CD4-positive, alpha-beta T cell (primary cell): ENCODE measurements at regions not wholly inside any gene's neighbourhood (a gene's known extent, or its start where the extent isn't known, plus 50 kb on each side); places are given as distances from the start of the nearest gene placed in this dataset.

Experiments used
- ATAC-seq: fragments of 200-7000 bp; cut with Tn5 transposase; one replicate; pipeline ENCODE4 v1.10.0; 2022; ENCODE audit warnings: mild to moderate bottlenecking; ENCODE audit not compliant: poor library complexity
- CTCF ChIA-PET: fragments of 350-600 bp; sonication (Branson Sonifier 250); formaldehyde crosslinking; loops from one replicate; lab custom pipeline; 2021; ENCODE audit warnings: antibody characterized with exemption, inconsistent platforms; lab: Charles Lee
- POLR2A ChIA-PET: fragments of 350-600 bp; sonication (Branson Sonifier 250); formaldehyde crosslinking; loops from one replicate; lab custom pipeline; 2021; ENCODE audit warnings: antibody characterized with exemption, inconsistent platforms; lab: Charles Lee
- DNase-seq, 14 experiments: peaks; one replicate each; pipeline ENCODE4 v3.0.0-alpha.2; 2013 to 2020; ENCODE audit warnings: mixed read lengths in 2 of 14
- H3K27ac ChIP-seq, 2 donors: one replicate each; pipeline versions ENCODE4 v1.5.1 to v1.7.0; 2013; ENCODE audit warnings: low read length in 2 of 2, low read depth in 1 of 2, mild to moderate bottlenecking in 1 of 2
- H3K27me3 ChIP-seq, 2 experiments: 1 replicate in 1 of 2; 2 replicates in 1 of 2; pipeline versions ENCODE4 v1.6.1 to v1.7.0; 2013; ENCODE audit warnings: low read length in 2 of 2, control low read depth in 1 of 2, mild to moderate bottlenecking in 1 of 2, moderate library complexity in 1 of 2; ENCODE audit not compliant: insufficient read depth in 2 of 2, control insufficient read depth in 1 of 2
- H3K36me3 ChIP-seq: one replicate; pipeline ENCODE4 v1.6.1; 2013; ENCODE audit warnings: low read length, control low read depth; ENCODE audit not compliant: insufficient read depth
- H3K4me1 ChIP-seq: one replicate; pipeline ENCODE4 v1.6.1; 2013; ENCODE audit warnings: low read length, control low read depth; ENCODE audit not compliant: insufficient read depth
- H3K4me3 ChIP-seq: one replicate; pipeline ENCODE4 v1.5.1; 2013; ENCODE audit warnings: mild to moderate bottlenecking, low read length, moderate library complexity
- H3K9me3 ChIP-seq, 2 experiments: 1 replicate in 1 of 2; 2 replicates in 1 of 2; pipeline versions ENCODE4 v1.6.1 to v1.7.0; 2013; ENCODE audit warnings: low read length in 2 of 2, mild to moderate bottlenecking in 2 of 2, control low read depth in 1 of 2, moderate library complexity in 1 of 2; ENCODE audit not compliant: control insufficient read depth in 1 of 2, insufficient read depth in 1 of 2
- H3K27ac Mint-ChIP-seq: one replicate; pipeline ENCODE4 v1.8.0; 2020; ENCODE audit warnings: mixed read lengths
- H3K27me3 Mint-ChIP-seq: one replicate; pipeline ENCODE4 v1.8.0; 2021; ENCODE audit warnings: mixed read lengths
- H3K36me3 Mint-ChIP-seq: one replicate; pipeline ENCODE4 v1.8.0; 2021; ENCODE audit warnings: low read depth, mixed read lengths
- H3K4me1 Mint-ChIP-seq: one replicate; pipeline ENCODE4 v1.8.0; 2021; ENCODE audit warnings: low read depth, mixed read lengths
- H3K4me3 Mint-ChIP-seq: one replicate; pipeline ENCODE4 v1.8.0; 2020; ENCODE audit warnings: mild to moderate bottlenecking, mixed read lengths
- H3K9me3 Mint-ChIP-seq: one replicate; pipeline ENCODE4 v1.8.0; 2020; ENCODE audit warnings: mixed read lengths
- intact Hi-C, 2 experiments: fragments of 100-400 bp; cut with DNase I in 1 of 2; cut with micrococcal nuclease in 1 of 2; formaldehyde crosslinking; loops; one replicate each; pipeline versions ENCODE4 v1.15.1 to v1.9.0; 2023 to 2025; cut with DNase I, micrococcal nuclease
- TF ChIP-seq, protein P1 (sequence below): fragments of 200-600 bp; IDR thresholded peaks from one replicate; pipeline ENCODE4 v1.8.0; 2022; ENCODE audit warnings: antibody characterized with exemption, mild to moderate bottlenecking

DNA sequence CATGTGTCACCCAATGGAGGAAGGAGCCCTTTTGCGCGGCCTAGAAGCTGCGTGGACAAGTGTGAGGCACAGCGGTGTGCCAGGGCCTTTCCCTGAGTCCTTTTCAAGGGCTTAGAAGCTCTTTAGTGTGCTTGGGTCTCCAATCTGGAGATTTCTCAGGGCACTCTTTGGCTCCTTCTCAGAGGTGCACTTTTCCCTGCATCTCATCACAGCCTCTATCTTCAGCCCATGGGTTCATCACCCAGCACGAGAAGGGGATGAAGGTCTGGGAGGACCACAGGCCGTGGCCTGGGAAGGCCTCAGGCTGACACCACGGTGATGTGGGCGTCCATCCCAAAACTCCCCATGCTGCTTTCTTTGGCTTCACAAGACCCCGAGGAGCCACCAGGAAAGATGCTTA, 233.4 kb downstream of the TEX36 start:
- H3K4me3 Mint-ChIP-seq, result no peak overlapping the region
- H3K27me3 Mint-ChIP-seq, result peaks cover 5% of the 10 kb centered on the region
- intact Hi-C loops, result no loop called here
- no peak overlapping the region for H3K4me3 ChIP-seq
- TF ChIP-seq, protein P1, sequence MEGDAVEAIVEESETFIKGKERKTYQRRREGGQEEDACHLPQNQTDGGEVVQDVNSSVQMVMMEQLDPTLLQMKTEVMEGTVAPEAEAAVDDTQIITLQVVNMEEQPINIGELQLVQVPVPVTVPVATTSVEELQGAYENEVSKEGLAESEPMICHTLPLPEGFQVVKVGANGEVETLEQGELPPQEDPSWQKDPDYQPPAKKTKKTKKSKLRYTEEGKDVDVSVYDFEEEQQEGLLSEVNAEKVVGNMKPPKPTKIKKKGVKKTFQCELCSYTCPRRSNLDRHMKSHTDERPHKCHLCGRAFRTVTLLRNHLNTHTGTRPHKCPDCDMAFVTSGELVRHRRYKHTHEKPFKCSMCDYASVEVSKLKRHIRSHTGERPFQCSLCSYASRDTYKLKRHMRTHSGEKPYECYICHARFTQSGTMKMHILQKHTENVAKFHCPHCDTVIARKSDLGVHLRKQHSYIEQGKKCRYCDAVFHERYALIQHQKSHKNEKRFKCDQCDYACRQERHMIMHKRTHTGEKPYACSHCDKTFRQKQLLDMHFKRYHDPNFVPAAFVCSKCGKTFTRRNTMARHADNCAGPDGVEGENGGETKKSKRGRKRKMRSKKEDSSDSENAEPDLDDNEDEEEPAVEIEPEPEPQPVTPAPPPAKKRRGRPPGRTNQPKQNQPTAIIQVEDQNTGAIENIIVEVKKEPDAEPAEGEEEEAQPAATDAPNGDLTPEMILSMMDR, result no peak
- no peak overlapping the region for H3K27ac Mint-ChIP-seq
- ChIA-PET POLR2A (no interaction called here), CTCF (no interaction called here)
- H3K4me1 ChIP-seq, result no peaks in the 10 kb centered on the region
- H3K4me1 Mint-ChIP-seq, result no peaks in the 10 kb centered on the region
- peaks cover 3% of the 10 kb centered on the region for H3K9me3 Mint-ChIP-seq
- no peaks in the 10 kb centered on the region for H3K36me3 ChIP-seq
- H3K36me3 Mint-ChIP-seq, result no peaks in the 10 kb centered on the region
- ATAC-seq, result no peak
- H3K9me3 ChIP-seq, result peaks cover 0 to 13% of the 10 kb centered on the region in 2 experiments
- no peak overlapping the region for H3K27ac ChIP-seq
- no peak for DNase-seq
- H3K27me3 ChIP-seq, result no peaks in the 10 kb centered on the region

DNA sequence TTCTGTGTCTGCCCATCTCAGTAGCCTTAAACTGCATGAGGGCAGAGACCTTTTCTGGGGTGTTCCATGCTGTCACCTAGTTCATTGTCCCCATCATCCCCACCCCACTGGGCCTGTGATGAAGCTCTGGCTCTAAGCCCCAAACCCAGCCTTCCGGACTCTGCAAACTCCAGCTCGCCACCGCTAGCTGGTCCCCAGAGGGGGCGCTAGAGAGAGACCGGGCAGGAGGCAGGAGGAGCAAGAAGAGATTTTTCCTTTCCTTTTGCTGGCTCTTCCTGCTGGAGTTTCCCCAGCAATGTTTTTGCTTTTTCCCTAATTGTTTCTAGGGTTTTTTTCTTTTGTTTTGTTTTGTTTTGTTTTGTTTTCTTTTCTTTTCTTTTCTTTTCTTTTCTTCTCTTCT, 234.4 kb downstream of the TEX36 start:
- Mint-ChIP-seq H3K9me3 (peaks cover 3% of the 10 kb centered on the region), H3K36me3 (no peaks in the 10 kb centered on the region), H3K4me1 (no peaks in the 10 kb centered on the region), H3K27ac (no peak overlapping the region), H3K4me3 (no peak overlapping the region), H3K27me3 (no peaks in the 10 kb centered on the region)
- CTCF ChIA-PET, result no interaction called here
- TF ChIP-seq, protein P1, result no peak
- DNase-seq (no peak), ATAC-seq (no peak)
- no peaks in the 10 kb centered on the region for H3K27me3 ChIP-seq
- no peak overlapping the region for H3K4me3 ChIP-seq
- H3K9me3 ChIP-seq, result peaks cover 0 to 15% of the 10 kb centered on the region in 2 experiments
- POLR2A ChIA-PET, result no interaction called here
- no peaks in the 10 kb centered on the region for H3K4me1 ChIP-seq
- intact Hi-C loops, result no loop called here
- H3K36me3 ChIP-seq, result no peaks in the 10 kb centered on the region
- no peak overlapping the region for H3K27ac ChIP-seq

DNA sequence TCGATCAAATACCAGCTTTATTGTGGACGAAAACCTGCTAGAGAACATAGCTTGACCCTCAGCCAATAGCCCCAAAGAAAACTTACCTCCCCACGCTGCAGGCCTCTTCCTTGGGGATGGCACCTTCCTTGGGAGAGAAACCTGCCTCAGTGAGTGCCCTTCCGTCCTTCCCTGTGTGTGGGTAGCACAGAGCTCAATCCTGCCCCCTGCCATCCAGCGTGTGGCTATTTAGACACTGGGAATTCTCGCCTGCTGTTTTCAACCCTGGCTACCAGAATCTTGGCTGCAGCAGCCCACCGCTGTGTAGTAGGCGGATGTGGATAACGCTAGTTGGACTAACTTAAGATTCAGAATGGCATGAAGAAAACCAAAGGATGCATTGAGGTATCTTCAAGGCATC, 238.2 kb downstream of the TEX36 start:
- DNase-seq, result no peak
- no peaks in the 10 kb centered on the region for H3K27me3 Mint-ChIP-seq
- TF ChIP-seq, protein P1, result no peak

More for the DNA sequence above, 238.2 kb downstream of the TEX36 start:
- Mint-ChIP-seq H3K27ac (no peak overlapping the region), H3K36me3 (no peaks in the 10 kb centered on the region), H3K9me3 (no peaks in the 10 kb centered on the region), H3K4me1 (no peaks in the 10 kb centered on the region), H3K4me3 (no peak overlapping the region)
- no peaks in the 10 kb centered on the region for H3K27me3 ChIP-seq
- H3K4me1 ChIP-seq, result no peaks in the 10 kb centered on the region
- ATAC-seq, result no peak
- peaks cover 0 to 11% of the 10 kb centered on the region in 2 experiments for H3K9me3 ChIP-seq
- ChIA-PET POLR2A (no interaction called here), CTCF (no interaction called here)
- no peak overlapping the region for H3K27ac ChIP-seq
- no peaks in the 10 kb centered on the region for H3K36me3 ChIP-seq
- intact Hi-C loops, result no loop called here
- no peak overlapping the region for H3K4me3 ChIP-seq
